Nephron (organoid): ENCODE measurements at regions not wholly inside any gene's neighbourhood (a gene's known extent, or its start where the extent isn't known, plus 50 kb on each side); places are given as distances from the start of the nearest gene placed in this dataset.

Experiments
- H3K27ac Mint-ChIP-seq, 3 experiments: 2 replicates each; pipeline ENCODE4 v1.8.0; 2020; ENCODE audit warnings: mixed read lengths in 3 of 3, mild to moderate bottlenecking in 2 of 3, moderate library complexity in 1 of 3
- H3K27me3 Mint-ChIP-seq: 2 replicates; pipeline ENCODE4 v1.8.0; 2021; ENCODE audit warnings: low read depth, mild to moderate bottlenecking, moderate library complexity, mixed read lengths
- H3K36me3 Mint-ChIP-seq: 2 replicates; pipeline ENCODE4 v1.8.0; 2020; ENCODE audit warnings: low read depth, mixed read lengths
- H3K4me1 Mint-ChIP-seq: 2 replicates; pipeline ENCODE4 v1.8.0; 2020; ENCODE audit warnings: mixed read lengths
- H3K4me3 Mint-ChIP-seq, 3 experiments: 2 replicates each; pipeline ENCODE4 v1.8.0; 2020; ENCODE audit warnings: mild to moderate bottlenecking in 3 of 3, mixed read lengths in 3 of 3, moderate library complexity in 2 of 3
- H3K9me3 Mint-ChIP-seq: 2 replicates; pipeline ENCODE4 v1.8.0; 2020; ENCODE audit warnings: mixed read lengths
- CTCF ChIP-seq, 3 experiments: fragments of 200-600 bp; sonication (generic); IDR thresholded peaks; one replicate each; pipeline ENCODE4 v1.5.0; 2021; ENCODE audit warnings: antibody characterized with exemption in 3 of 3; ENCODE audit not compliant: unreplicated experiment in 3 of 3

DNA sequence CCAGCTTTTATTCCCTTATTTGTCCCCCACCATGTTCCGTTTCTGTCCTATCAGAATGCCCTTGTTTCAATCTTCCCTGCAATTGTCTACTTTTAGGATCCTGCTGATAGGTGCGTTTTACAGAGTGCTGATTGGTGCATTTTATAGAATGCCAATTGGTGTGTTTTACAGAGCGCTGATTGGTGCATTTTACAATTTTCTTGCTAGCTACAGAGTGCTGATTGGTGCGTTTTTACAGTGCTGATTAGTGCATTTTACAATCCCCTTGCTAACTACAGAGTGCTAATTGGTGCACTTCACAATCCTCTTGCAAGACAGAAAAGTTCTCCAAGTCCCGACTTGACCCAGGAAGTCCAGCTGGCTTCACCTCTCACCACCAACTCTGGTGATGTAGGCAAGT, 161.6 kb upstream of the CDYL start:
- no peak for TF ChIP-seq CTCF (IDR thresholded peaks at IDR 0.05; ENCODE audit: unreplicated experiment in 3 of 3)
- no peaks in the 10 kb centered on the region for H3K36me3 Mint-ChIP-seq
- H3K27ac Mint-ChIP-seq = no peak overlapping the region
- peaks cover 39% of the 10 kb centered on the region for H3K4me1 Mint-ChIP-seq
- peaks cover 6% of the 10 kb centered on the region for H3K9me3 Mint-ChIP-seq
- no peak overlapping the region for H3K4me3 Mint-ChIP-seq
- no peaks in the 10 kb centered on the region for H3K27me3 Mint-ChIP-seq

GRCh38 chr6:4613795-4614194, 162.4 kb upstream of the CDYL start:
- H3K36me3 Mint-ChIP-seq = no peaks in the 10 kb centered on the region
- H3K27ac Mint-ChIP-seq = peak overlapping the region in 1 of 3 experiments; percentile 63
- H3K4me1 Mint-ChIP-seq = peaks cover 45% of the 10 kb centered on the region
- no peaks in the 10 kb centered on the region for H3K27me3 Mint-ChIP-seq
- no peak overlapping the region for H3K4me3 Mint-ChIP-seq
- TF ChIP-seq CTCF (IDR thresholded peaks at IDR 0.05; ENCODE audit: unreplicated experiment in 3 of 3) = no peak
- H3K9me3 Mint-ChIP-seq = peaks cover 2% of the 10 kb centered on the region

DNA sequence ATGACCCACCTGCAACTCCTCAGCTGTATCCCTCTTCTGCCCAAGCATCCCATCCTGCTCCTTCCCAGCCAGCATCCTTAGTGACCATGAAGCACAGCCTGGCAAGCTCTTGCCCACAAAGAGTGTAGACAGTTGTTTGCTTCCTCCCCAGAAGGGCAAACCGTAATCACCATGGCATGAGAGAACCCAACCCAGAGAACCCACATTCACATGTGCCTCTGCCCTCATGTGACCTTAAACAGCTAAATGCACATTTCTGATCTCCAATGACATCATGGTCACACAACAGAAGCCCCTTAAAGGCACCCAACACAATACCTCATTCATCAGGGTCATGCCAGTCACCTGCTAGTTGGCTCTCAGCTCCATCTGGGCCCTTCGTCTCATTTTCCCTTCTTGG, 162.8 kb upstream of the CDYL start:
- H3K4me1 Mint-ChIP-seq = peaks cover 46% of the 10 kb centered on the region
- H3K9me3 Mint-ChIP-seq = peaks cover 2% of the 10 kb centered on the region
- no peak overlapping the region for H3K27ac Mint-ChIP-seq
- no peak for TF ChIP-seq CTCF (IDR thresholded peaks at IDR 0.05; ENCODE audit: unreplicated experiment in 3 of 3)
- H3K27me3 Mint-ChIP-seq = no peaks in the 10 kb centered on the region
- peak overlapping the region in 1 of 3 experiments; percentile 15 for H3K4me3 Mint-ChIP-seq
- no peaks in the 10 kb centered on the region for H3K36me3 Mint-ChIP-seq

GRCh38 chr6:4612636-4613171, 163.5 kb upstream of the CDYL start:
- H3K27ac Mint-ChIP-seq = peak overlapping the region in 2 of 3 experiments; percentile 61 to 63
- no peaks in the 10 kb centered on the region for H3K36me3 Mint-ChIP-seq
- peak overlapping the region in 1 of 3 experiments; percentile 15 for H3K4me3 Mint-ChIP-seq
- peaks cover 52% of the 10 kb centered on the region for H3K4me1 Mint-ChIP-seq
- no peaks in the 10 kb centered on the region for H3K27me3 Mint-ChIP-seq
- TF ChIP-seq CTCF (IDR thresholded peaks at IDR 0.05; ENCODE audit: unreplicated experiment in 3 of 3) = no peak
- peaks cover 2% of the 10 kb centered on the region for H3K9me3 Mint-ChIP-seq

- no peak for TF ChIP-seq CTCF (IDR thresholded peaks at IDR 0.05; ENCODE audit: unreplicated experiment in 3 of 3)
- Mint-ChIP-seq H3K27me3 (peaks cover 5% of the 10 kb centered on the region), H3K9me3 (peaks cover 2% of the 10 kb centered on the region), H3K4me1 (peaks cover 63% of the 10 kb centered on the region), H3K36me3 (no peaks in the 10 kb centered on the region), H3K4me3 (no peak overlapping the region), H3K27ac (peak overlapping the region in 2 of 3 experiments; percentile 49 to 61)
These were observed 164.6 kb upstream of the CDYL start for GRCh38 chr6:4611429-4612129.

DNA sequence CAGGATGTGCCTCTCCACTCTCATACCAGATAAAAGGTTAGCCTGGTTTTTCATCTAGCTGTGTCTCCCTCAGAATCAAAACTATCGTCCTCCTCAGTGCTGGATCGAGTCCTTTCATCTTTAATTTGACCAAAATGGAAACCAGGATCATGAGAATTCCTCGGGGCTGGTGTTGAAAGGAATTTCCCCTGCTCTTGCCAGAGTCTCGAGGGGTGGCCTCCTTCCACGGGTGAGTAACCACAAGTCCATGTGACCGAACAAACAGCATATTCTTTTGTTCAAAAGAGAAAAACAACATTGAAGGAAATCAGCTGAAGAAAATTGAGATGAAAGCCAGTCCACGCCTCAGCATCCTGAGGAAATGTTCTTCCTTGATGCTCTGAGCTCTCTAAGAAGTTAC, 165.9 kb upstream of the CDYL start:
- peak overlapping the region; percentile 15 to 52 (median 38) for H3K27ac Mint-ChIP-seq
- peaks cover 68% of the 10 kb centered on the region for H3K4me1 Mint-ChIP-seq
- no peaks in the 10 kb centered on the region for H3K36me3 Mint-ChIP-seq
- H3K4me3 Mint-ChIP-seq = no peak overlapping the region
- H3K9me3 Mint-ChIP-seq = peaks cover 2% of the 10 kb centered on the region
- no peak for TF ChIP-seq CTCF (IDR thresholded peaks at IDR 0.05; ENCODE audit: unreplicated experiment in 3 of 3)
- H3K27me3 Mint-ChIP-seq = peaks cover 5% of the 10 kb centered on the region
